Neutrophil (primary cell): ENCODE measurements at regions not wholly inside any gene's neighbourhood (a gene's known extent, or its start where the extent isn't known, plus 50 kb on each side); places are given as distances from the start of the nearest gene placed in this dataset.

Experiments
- H3K27ac ChIP-seq: fragments of 200-600 bp; sonication (generic); 2 replicates; pipeline ENCODE4 v1.5.1; 2016; ENCODE audit warnings: mild to moderate bottlenecking, moderate library complexity
- H3K27me3 ChIP-seq: fragments of 200-600 bp; sonication (generic); 2 replicates; pipeline ENCODE4 v1.6.0; 2016; ENCODE audit warnings: mild to moderate bottlenecking
- H3K36me3 ChIP-seq: fragments of 200-600 bp; sonication (generic); 2 replicates; pipeline ENCODE4 v1.5.1; 2017
- H3K4me1 ChIP-seq, 2 experiments: fragments of 200-600 bp in 1 of 2; sonication (generic) in 1 of 2; 1 replicate in 1 of 2; 2 replicates in 1 of 2; pipeline versions ENCODE4 v1.5.1 to v1.6.1; 2013 to 2016; ENCODE audit warnings: low read depth in 1 of 2, low read length in 1 of 2, mild to moderate bottlenecking in 1 of 2, moderate library complexity in 1 of 2; ENCODE audit not compliant: control insufficient read depth in 1 of 2, insufficient read depth in 1 of 2
- H3K4me3 ChIP-seq, 2 experiments: fragments of 200-600 bp in 1 of 2; sonication (generic) in 1 of 2; 1 replicate in 1 of 2; 2 replicates in 1 of 2; pipeline ENCODE4 v1.5.1; 2013 to 2016; ENCODE audit warnings: low read depth in 1 of 2, low read length in 1 of 2, mild to moderate bottlenecking in 1 of 2, moderate library complexity in 1 of 2
- H3K9me3 ChIP-seq: fragments of 200-600 bp; sonication (generic); 2 replicates; pipeline ENCODE4 v1.5.1; 2016
- CTCF ChIP-seq: fragments of 200-600 bp; sonication (generic); IDR thresholded peaks from 2 replicates; pipeline ENCODE4 v1.5.1; 2016; ENCODE audit warnings: antibody characterized with exemption

DNA sequence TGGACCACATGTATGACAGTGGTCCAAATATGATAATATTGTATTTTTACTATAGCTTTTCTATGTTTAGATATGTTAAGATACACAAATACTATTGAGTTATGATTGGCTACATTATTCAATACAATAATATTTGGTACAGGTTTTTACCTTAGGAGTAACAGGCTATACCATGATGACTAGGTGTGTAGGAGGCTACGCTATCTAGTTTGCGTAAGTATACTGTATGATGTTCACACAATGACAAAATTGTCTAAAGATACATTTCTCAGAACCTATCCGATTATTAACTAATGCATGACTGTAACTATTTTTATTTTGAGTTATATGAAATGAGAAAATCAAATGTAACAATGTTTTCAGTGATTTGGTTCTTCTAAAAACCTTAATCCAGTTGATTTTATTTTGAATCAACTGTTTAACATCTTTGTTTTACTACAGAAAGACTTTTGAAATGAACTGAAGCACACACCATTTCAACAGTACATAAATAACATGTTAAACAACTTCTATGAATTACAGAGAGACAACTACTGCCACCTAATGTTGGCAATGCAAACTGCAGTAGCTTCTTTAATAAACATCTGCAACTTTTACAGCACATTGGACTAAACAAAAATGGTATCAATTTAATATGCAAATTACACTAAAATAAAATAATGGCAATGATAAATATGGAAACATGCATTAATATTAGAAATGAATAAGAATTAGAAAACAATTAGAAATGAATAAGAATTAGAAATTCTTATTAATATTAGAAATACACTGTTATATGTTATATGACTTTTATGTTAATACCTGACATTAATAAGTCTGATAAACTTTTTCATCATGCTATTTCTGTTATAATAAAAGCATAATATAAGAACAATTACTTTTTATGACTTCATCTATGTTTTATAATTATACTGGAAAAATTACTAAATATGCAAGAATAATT lies 255.7 kb downstream of the MBNL1 start:
- no peak overlapping the region for H3K27ac ChIP-seq
- peak; percentile 73 for TF ChIP-seq CTCF
- no peaks in the 10 kb centered on the region for H3K27me3 ChIP-seq
- no peaks in the 10 kb centered on the region for H3K4me1 ChIP-seq
- no peaks in the 10 kb centered on the region for H3K9me3 ChIP-seq
- no peak overlapping the region for H3K4me3 ChIP-seq
- no peaks in the 10 kb centered on the region for H3K36me3 ChIP-seq

GRCh38 chr3:152531717-152532116 lies 263.0 kb downstream of the MBNL1 start:
- no peak for TF ChIP-seq CTCF
- H3K4me3 ChIP-seq: no peak overlapping the region
- no peaks in the 10 kb centered on the region for H3K9me3 ChIP-seq
- H3K27me3 ChIP-seq: no peaks in the 10 kb centered on the region
- H3K4me1 ChIP-seq: no peaks in the 10 kb centered on the region
- H3K36me3 ChIP-seq: no peaks in the 10 kb centered on the region
- no peak overlapping the region for H3K27ac ChIP-seq

DNA sequence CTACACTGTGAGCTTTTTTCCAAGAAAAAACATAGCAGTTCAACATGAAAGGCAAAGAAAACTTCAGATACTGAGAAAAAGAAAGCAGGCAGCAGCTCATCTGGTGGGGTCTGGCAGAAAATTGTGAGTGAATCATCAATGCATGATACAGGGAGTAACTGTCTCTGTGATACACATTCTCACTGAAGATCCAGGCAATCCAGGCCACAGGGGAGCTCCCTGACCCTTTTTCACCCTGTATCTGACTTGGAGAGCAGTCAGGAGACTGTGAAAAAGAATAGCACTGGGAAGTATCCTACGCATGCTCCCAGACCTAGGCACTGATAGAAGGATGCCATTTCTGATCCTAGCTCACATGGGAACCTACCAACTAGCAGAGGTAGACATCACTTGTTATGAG lies 269.8 kb downstream of the MBNL1 start:
- Histone ChIP-seq H3K9me3 (no peaks in the 10 kb centered on the region), H3K27me3 (no peaks in the 10 kb centered on the region), H3K27ac (no peak overlapping the region), H3K36me3 (no peaks in the 10 kb centered on the region), H3K4me1 (no peaks in the 10 kb centered on the region), H3K4me3 (no peak overlapping the region)
- no peak for TF ChIP-seq CTCF

GRCh38 chr3:152539191-152539764 lies 270.5 kb downstream of the MBNL1 start:
- Histone ChIP-seq H3K4me1 (no peaks in the 10 kb centered on the region), H3K27ac (no peak overlapping the region), H3K27me3 (no peaks in the 10 kb centered on the region), H3K36me3 (no peaks in the 10 kb centered on the region), H3K4me3 (no peak overlapping the region), H3K9me3 (no peaks in the 10 kb centered on the region)
- no peak for TF ChIP-seq CTCF

DNA sequence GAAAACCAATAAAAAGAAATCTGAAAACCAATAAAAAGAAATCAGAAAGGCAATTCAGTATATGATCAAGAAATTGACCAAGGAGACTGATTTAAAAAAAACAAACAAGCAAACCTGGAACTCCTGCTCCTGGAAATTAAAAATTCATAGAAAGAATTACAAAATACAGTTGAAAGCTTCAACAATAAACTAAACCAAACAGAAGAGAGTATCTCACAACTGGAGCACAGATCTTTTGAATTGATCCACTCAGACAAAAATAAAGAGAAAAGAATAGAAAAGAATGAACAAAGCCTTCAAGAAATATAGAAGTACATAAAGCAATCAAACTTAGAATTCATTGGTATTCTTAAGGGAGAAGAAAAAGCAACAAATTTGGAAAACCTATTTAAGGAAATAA lies 271.4 kb downstream of the MBNL1 start:
- no peaks in the 10 kb centered on the region for H3K4me1 ChIP-seq
- TF ChIP-seq CTCF: no peak
- no peak overlapping the region for H3K4me3 ChIP-seq
- no peaks in the 10 kb centered on the region for H3K36me3 ChIP-seq
- H3K9me3 ChIP-seq: no peaks in the 10 kb centered on the region
- no peak overlapping the region for H3K27ac ChIP-seq
- no peaks in the 10 kb centered on the region for H3K27me3 ChIP-seq
